CD8-positive, alpha-beta memory T cell (primary cell): ENCODE measurements at regions not wholly inside any gene's neighbourhood (a gene's known extent, or its start where the extent isn't known, plus 50 kb on each side); places are given as distances from the start of the nearest gene placed in this dataset.
"Not testable (repeated sequence)": the region's sequence is repeated elsewhere in the genome, so short reads cannot be mapped to it uniquely, and the experiment has no call there.

Experiments used
- CTCF ChIA-PET: fragments of 350-600 bp; sonication (Branson Sonifier 250); formaldehyde crosslinking; loops from one replicate; lab custom pipeline; 2021; ENCODE audit warnings: antibody characterized with exemption; lab: Charles Lee
- POLR2A ChIA-PET: fragments of 350-600 bp; sonication (Branson Sonifier 250); formaldehyde crosslinking; loops from one replicate; lab custom pipeline; 2021; ENCODE audit warnings: antibody characterized with exemption; lab: Charles Lee
- DNase-seq, 5 donors: peaks; one replicate each; pipeline versions ENCODE4 v3.0.0 to v3.0.0-alpha.2; 2020 to 2022; ENCODE audit warnings: mixed read lengths in 1 of 5
- H3K27ac ChIP-seq: one replicate; pipeline ENCODE4 v1.7.0; 2013; ENCODE audit warnings: low read depth, mild to moderate bottlenecking, low read length, moderate library complexity
- H3K27me3 ChIP-seq: 2 replicates; pipeline ENCODE4 v1.7.0; 2013; ENCODE audit warnings: low read length, mild to moderate bottlenecking; ENCODE audit not compliant: insufficient read depth, poor library complexity, severe bottlenecking
- H3K36me3 ChIP-seq: 2 replicates; pipeline ENCODE4 v1.7.0; 2013; ENCODE audit warnings: mild to moderate bottlenecking, low read length, moderate library complexity; ENCODE audit not compliant: insufficient read depth
- H3K4me1 ChIP-seq: 2 replicates; pipeline ENCODE4 v1.7.0; 2013; ENCODE audit warnings: mild to moderate bottlenecking, low read length, moderate library complexity; ENCODE audit not compliant: insufficient read depth
- H3K4me3 ChIP-seq: 2 replicates; pipeline ENCODE4 v1.7.0; 2013; ENCODE audit warnings: mild to moderate bottlenecking, low read length
- H3K9me3 ChIP-seq: 2 replicates; pipeline ENCODE4 v1.7.0; 2013; ENCODE audit warnings: mild to moderate bottlenecking, low read length
- H3K27ac Mint-ChIP-seq, 8 donors: one replicate each; pipeline ENCODE4 v1.8.0; 2020 to 2021; ENCODE audit warnings: mixed read lengths in 8 of 8, mild to moderate bottlenecking in 6 of 8, inconsistent platforms in 3 of 8, moderate library complexity in 3 of 8
- H3K27me3 Mint-ChIP-seq, 2 donors: one replicate each; pipeline ENCODE4 v1.8.0; 2020 to 2021; ENCODE audit warnings: mixed read lengths in 2 of 2, mild to moderate bottlenecking in 1 of 2, moderate library complexity in 1 of 2
- H3K36me3 Mint-ChIP-seq, 3 donors: one replicate each; pipeline ENCODE4 v1.8.0; 2020 to 2021; ENCODE audit warnings: mixed read lengths in 3 of 3, inconsistent platforms in 1 of 3, mild to moderate bottlenecking in 1 of 3
- H3K4me1 Mint-ChIP-seq, 3 donors: one replicate each; pipeline ENCODE4 v1.8.0; 2020 to 2021; ENCODE audit warnings: mixed read lengths in 3 of 3, inconsistent platforms in 1 of 3, mild to moderate bottlenecking in 1 of 3
- H3K4me3 Mint-ChIP-seq, 7 donors: one replicate each; pipeline ENCODE4 v1.8.0; 2020 to 2021; ENCODE audit warnings: mixed read lengths in 7 of 7, mild to moderate bottlenecking in 6 of 7, moderate library complexity in 4 of 7, inconsistent platforms in 2 of 7
- H3K9me3 Mint-ChIP-seq, 5 donors: one replicate each; pipeline ENCODE4 v1.8.0; 2020 to 2022; ENCODE audit warnings: mixed read lengths in 5 of 5, mild to moderate bottlenecking in 3 of 5, moderate library complexity in 2 of 5, inconsistent platforms in 1 of 5

GRCh38 chr5:90093751-90094485 is 315.6 kb downstream of the CETN3 start:
- Histone ChIP-seq H3K4me1 (no peaks in the 10 kb centered on the region), H3K27me3 (no peaks in the 10 kb centered on the region), H3K4me3 (no peak overlapping the region), H3K27ac (no peak overlapping the region), H3K36me3 (no peaks in the 10 kb centered on the region), H3K9me3 (no peaks in the 10 kb centered on the region)
- Mint-ChIP-seq H3K27ac (no peak overlapping the region), H3K9me3 (peaks cover 0 to 9% (median 0%) of the 10 kb centered on the region in 5 donors), H3K36me3 (no peaks in the 10 kb centered on the region), H3K27me3 (no peaks in the 10 kb centered on the region), H3K4me1 (no peaks in the 10 kb centered on the region), H3K4me3 (no peak overlapping the region)
- CTCF ChIA-PET = no interaction called here
- DNase-seq = no peak
- POLR2A ChIA-PET = no interaction called here

- H3K36me3 Mint-ChIP-seq = no peaks in the 10 kb centered on the region
- Histone ChIP-seq H3K27ac (no peak overlapping the region), H3K36me3 (no peaks in the 10 kb centered on the region), H3K4me3 (no peak overlapping the region), H3K27me3 (no peaks in the 10 kb centered on the region), H3K9me3 (no peaks in the 10 kb centered on the region), H3K4me1 (no peaks in the 10 kb centered on the region)
- ChIA-PET CTCF (no interaction called here), POLR2A (no interaction called here)
- H3K27ac Mint-ChIP-seq = no peak overlapping the region
- no peaks in the 10 kb centered on the region for H3K27me3 Mint-ChIP-seq
- no peak overlapping the region for H3K4me3 Mint-ChIP-seq
- DNase-seq = no peak
- no peaks in the 10 kb centered on the region for H3K4me1 Mint-ChIP-seq
- peaks cover 0 to 10% (median 5%) of the 10 kb centered on the region in 5 donors for H3K9me3 Mint-ChIP-seq
Observed at GRCh38 chr5:90092734-90093133, 316.8 kb downstream of the CETN3 start.

DNA sequence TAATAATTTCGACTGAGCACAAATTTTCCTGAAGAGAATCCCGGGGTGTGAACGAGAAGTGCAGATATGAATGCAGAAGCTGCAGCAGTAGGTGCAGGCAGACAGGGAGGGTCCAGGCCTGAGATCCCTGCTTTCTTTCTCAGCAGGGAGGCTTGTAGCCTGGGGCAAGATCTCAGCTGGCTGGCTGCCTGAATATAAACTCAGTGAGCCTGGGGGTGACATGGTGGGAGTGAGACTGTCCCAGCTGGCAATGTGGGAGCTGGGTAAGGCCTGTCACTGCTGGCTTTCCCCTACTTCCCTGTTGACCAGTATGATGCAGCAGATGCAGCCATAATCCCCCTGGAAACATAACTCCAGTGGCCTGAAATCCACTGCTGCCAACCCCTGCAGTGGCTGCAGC is 325.2 kb downstream of the CETN3 start:
- Histone ChIP-seq H3K9me3 (no peaks in the 10 kb centered on the region), H3K27me3 (no peaks in the 10 kb centered on the region), H3K36me3 (no peaks in the 10 kb centered on the region), H3K27ac (no peak overlapping the region), H3K4me1 (no peaks in the 10 kb centered on the region), H3K4me3 (no peak overlapping the region)
- ChIA-PET CTCF (no interaction called here), POLR2A (no interaction called here)
- H3K4me1 Mint-ChIP-seq = no peaks in the 10 kb centered on the region
- peaks cover 9 to 27% (median 18%) of the 10 kb centered on the region in 5 donors for H3K9me3 Mint-ChIP-seq
- DNase-seq = no peak
- no peak overlapping the region for H3K27ac Mint-ChIP-seq
- H3K36me3 Mint-ChIP-seq = no peaks in the 10 kb centered on the region
- no peak overlapping the region for H3K4me3 Mint-ChIP-seq
- no peaks in the 10 kb centered on the region for H3K27me3 Mint-ChIP-seq

- H3K27me3 ChIP-seq, H3K4me3 ChIP-seq, CTCF ChIA-PET, H3K9me3 ChIP-seq, H3K4me1 Mint-ChIP-seq, DNase-seq, H3K4me1 ChIP-seq, POLR2A ChIA-PET, H3K27ac ChIP-seq, H3K4me3 Mint-ChIP-seq, H3K36me3 Mint-ChIP-seq, H3K27ac Mint-ChIP-seq, H3K36me3 ChIP-seq, H3K27me3 Mint-ChIP-seq: not testable (repeated sequence)
- peaks cover 0 to 15% (median 0%) of the 10 kb centered on the region in 5 donors for H3K9me3 Mint-ChIP-seq
Observed at GRCh38 chr5:90073026-90073570, 336.5 kb downstream of the CETN3 start.

DNA sequence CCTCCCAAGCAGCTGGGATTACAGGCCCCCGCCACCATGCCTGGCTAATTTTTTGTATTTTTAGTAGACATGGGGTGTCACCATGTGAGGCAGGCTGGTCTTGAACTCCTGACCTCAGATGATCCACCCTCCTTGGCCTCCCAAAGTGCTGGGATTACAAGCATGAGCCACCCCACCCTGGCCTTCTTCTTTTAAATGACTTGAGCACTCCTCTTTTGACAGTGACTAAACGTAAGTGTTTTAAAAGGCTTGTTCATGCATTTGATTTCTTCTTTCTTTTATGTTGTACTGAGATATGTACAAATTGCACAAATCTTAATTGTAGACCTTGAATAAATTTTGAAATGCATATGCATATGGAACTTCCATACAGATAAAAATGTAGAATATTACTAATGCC is 337.9 kb downstream of the CETN3 start:
- Histone ChIP-seq H3K27me3 (no peaks in the 10 kb centered on the region), H3K4me1 (no peaks in the 10 kb centered on the region), H3K4me3 (no peak overlapping the region), H3K27ac (no peak overlapping the region), H3K9me3 (no peaks in the 10 kb centered on the region), H3K36me3 (no peaks in the 10 kb centered on the region)
- Mint-ChIP-seq H3K27me3 (peaks cover 0 to 1% of the 10 kb centered on the region in 2 donors), H3K27ac (no peak overlapping the region), H3K4me3 (no peak overlapping the region), H3K4me1 (no peaks in the 10 kb centered on the region), H3K9me3 (peaks cover 0 to 15% (median 0%) of the 10 kb centered on the region in 5 donors), H3K36me3 (no peaks in the 10 kb centered on the region)
- ChIA-PET CTCF (no interaction called here), POLR2A (no interaction called here)
- no peak for DNase-seq

DNA sequence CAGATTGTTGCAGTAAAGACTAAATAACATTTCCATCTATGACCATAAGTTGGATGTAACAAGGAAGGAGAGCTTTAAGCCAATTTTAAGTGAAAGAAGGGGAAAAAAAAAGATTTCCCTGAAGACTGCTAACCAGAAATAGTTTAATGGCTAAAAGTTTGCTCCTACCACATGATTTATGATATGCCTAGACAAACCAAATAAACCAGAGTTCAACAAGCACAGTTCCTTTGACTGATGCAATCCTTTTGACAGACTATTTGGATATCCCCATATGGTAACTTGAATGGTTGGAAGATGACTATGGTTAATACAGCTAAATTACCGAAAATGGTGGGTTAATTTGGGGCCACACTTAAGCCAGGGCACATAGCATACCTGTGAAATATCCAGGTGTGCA is 338.5 kb downstream of the CETN3 start:
- Mint-ChIP-seq H3K4me3 (no peak overlapping the region), H3K27ac (no peak overlapping the region)
- CTCF ChIA-PET = no interaction called here

DNA sequence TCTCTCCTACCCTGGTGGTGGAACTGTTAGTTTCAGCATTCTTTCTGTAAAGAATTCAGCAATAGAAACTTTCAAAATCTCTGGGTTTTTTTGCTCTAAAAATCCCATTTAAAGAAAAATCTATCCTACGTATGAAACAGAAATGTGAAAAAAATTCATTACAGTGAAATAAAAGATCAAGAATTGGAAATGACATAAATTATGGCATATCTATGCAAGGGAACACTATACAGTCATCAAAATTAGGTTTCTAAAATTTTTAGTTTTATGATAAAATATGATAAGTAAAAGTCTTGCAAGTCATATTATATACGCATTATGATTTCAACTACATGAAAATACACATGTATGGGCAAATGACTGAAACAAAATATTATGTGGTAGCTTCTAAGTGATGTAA is 342.6 kb downstream of the CETN3 start:
- Mint-ChIP-seq H3K4me1 (no peaks in the 10 kb centered on the region), H3K27ac (no peak overlapping the region), H3K27me3 (peaks cover 0 to 1% of the 10 kb centered on the region in 2 donors), H3K36me3 (no peaks in the 10 kb centered on the region), H3K4me3 (no peak overlapping the region), H3K9me3 (peaks cover 2 to 14% (median 6%) of the 10 kb centered on the region in 5 donors)
- CTCF ChIA-PET = no interaction called here
- no peak for DNase-seq
- H3K27me3 ChIP-seq = no peaks in the 10 kb centered on the region
- H3K27ac ChIP-seq = no peak overlapping the region
- no peaks in the 10 kb centered on the region for H3K4me1 ChIP-seq
- no peaks in the 10 kb centered on the region for H3K9me3 ChIP-seq
- H3K36me3 ChIP-seq = no peaks in the 10 kb centered on the region
- POLR2A ChIA-PET = no interaction called here
- H3K4me3 ChIP-seq = no peak overlapping the region

More for the DNA sequence above, 338.5 kb downstream of the CETN3 start:
- Histone ChIP-seq H3K9me3 (no peaks in the 10 kb centered on the region), H3K4me1 (no peaks in the 10 kb centered on the region), H3K36me3 (no peaks in the 10 kb centered on the region), H3K27ac (no peak overlapping the region), H3K27me3 (no peaks in the 10 kb centered on the region), H3K4me3 (no peak overlapping the region)
- Mint-ChIP-seq H3K9me3 (peaks cover 0 to 20% (median 3%) of the 10 kb centered on the region in 5 donors), H3K36me3 (no peaks in the 10 kb centered on the region), H3K27me3 (peaks cover 0 to 1% of the 10 kb centered on the region in 2 donors), H3K4me1 (no peaks in the 10 kb centered on the region)
- DNase-seq = no peak
- POLR2A ChIA-PET = no interaction called here

DNA sequence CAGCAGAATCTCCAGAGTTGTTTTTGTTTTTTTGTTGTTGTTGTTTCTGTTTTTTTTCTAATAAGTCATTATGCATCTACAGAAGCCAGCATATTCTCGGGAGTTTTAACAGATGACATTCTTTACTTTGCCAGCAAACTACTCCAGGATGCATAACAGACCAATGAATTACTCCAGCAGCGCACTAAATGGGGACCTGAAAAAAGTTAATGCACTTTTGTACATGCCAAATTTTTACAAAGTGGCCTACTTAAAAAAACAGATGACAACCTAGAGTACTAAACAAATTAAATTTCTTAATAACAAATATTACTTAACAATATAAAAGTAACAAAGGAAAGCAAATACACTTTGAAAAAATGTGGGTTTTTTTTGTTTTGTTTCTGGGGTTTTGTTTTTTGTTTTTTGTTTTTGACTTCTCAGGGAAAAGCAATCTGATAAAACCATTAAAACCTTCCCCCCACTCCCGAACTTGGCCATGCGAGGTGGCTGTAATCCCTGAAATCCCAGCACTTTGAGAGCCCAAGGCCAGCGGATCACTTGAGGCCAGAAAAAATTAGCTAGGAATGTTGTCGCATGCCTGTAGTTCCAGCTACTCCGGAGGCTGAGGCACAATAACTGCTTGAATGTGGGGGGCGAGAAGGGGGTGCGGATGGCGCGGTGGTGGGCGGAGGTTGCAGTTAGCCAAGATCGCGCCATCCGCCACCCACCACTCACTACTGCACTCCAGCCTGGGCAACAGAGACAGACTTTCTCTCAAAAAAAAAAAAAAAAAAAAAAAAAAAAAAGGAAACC is 352.4 kb downstream of the CETN3 start:
- H3K36me3 Mint-ChIP-seq = no peaks in the 10 kb centered on the region
- no peak overlapping the region for H3K27ac ChIP-seq
- no peaks in the 10 kb centered on the region for H3K36me3 ChIP-seq
- no peaks in the 10 kb centered on the region for H3K4me1 ChIP-seq
- H3K27ac Mint-ChIP-seq = peak overlapping the region in 1 of 8 donors; percentile 50
- H3K4me3 ChIP-seq = no peak overlapping the region
- H3K4me1 Mint-ChIP-seq = no peaks in the 10 kb centered on the region
- H3K9me3 Mint-ChIP-seq = peaks cover 8 to 20% (median 13%) of the 10 kb centered on the region in 5 donors
- no peak for DNase-seq
- ChIA-PET CTCF (no interaction called here), POLR2A (no interaction called here)
- no peaks in the 10 kb centered on the region for H3K27me3 ChIP-seq
- peaks cover 0 to 2% of the 10 kb centered on the region in 2 donors for H3K27me3 Mint-ChIP-seq
- H3K9me3 ChIP-seq = no peaks in the 10 kb centered on the region
- no peak overlapping the region for H3K4me3 Mint-ChIP-seq
